ENCODE measurements at regions not wholly inside any gene's neighbourhood (a gene's known extent, or its start where the extent isn't known, plus 50 kb on each side); places are given as distances from the start of the nearest gene placed in this dataset.

GRCh38 chr4:60117726-60118323 lies 1082.3 kb upstream of the ADGRL3 start:
- in situ Hi-C loops (cut with HindIII; ENCODE audit: low pct_unique_long_range_greater_than_20kb, low sequenced_read_pairs) = no loop called here
- no peak for DNase-seq (ENCODE audit: low read depth)

DNA sequence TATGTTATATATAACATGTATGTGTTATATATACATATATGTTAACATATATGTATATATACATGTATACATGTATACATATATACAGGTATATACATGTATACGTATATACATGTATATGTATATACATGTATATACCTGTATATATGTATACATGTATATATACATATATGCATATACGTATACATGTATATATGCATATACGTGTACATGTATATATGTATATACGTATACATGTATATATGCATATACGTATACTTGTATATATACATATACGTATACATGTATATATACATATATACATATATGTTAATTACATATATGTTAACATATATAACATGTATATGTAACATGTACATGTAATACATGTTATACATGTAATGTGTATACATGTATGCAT lies 1077.3 kb upstream of the ADGRL3 start:
- no peak for DNase-seq (ENCODE audit: low read depth)
- in situ Hi-C loops (cut with HindIII; ENCODE audit: low pct_unique_long_range_greater_than_20kb, low sequenced_read_pairs) = no loop called here

DNA sequence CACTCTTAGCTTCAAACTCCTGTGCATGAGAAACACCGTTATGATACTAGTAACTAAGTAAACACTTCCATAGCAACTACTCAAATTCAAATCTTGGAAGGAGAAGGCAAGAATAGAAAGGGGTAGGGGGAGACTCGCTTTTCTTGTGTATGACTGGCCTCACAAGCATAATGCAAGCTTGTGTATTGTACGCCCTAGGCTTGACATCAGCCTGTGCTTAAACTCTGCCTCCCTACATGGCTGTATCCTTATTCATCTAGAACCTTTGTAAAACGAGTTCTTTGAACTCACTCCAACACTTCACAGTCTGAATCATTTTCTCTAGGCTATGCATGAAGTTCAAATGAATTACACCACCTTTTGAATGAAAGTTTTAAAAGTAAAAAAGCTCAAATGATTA lies 1071.2 kb upstream of the ADGRL3 start:
- no peak for DNase-seq (ENCODE audit: low read depth)
- in situ Hi-C loops (cut with HindIII; ENCODE audit: low pct_unique_long_range_greater_than_20kb, low sequenced_read_pairs) = no loop called here

GRCh38 chr4:60129740-60130139 lies 1070.4 kb upstream of the ADGRL3 start:
- DNase-seq (ENCODE audit: low read depth) = no peak
- in situ Hi-C loops (cut with HindIII; ENCODE audit: low pct_unique_long_range_greater_than_20kb, low sequenced_read_pairs) = no loop called here

DNA sequence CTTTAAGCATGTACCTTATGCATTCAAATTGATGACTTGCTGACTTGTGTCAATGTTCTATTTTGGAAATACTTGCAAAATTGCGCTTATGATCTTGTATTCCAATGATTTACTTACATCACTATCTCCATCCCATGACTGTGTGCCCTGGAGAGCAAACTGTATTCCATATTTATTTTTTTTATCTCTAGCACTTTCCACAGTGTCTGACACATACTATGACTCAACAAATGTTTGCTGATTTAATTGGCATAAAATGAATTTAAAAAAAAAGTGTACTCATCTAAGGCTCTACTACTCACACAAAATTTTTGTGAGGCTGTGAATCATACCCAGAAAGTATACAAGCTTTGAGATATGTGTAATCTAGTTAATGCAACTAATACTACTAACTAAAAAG lies 1066.8 kb upstream of the ADGRL3 start:
- in situ Hi-C loops (cut with HindIII; ENCODE audit: low pct_unique_long_range_greater_than_20kb, low sequenced_read_pairs) = no loop called here
- DNase-seq (ENCODE audit: low read depth) = no peak

DNA sequence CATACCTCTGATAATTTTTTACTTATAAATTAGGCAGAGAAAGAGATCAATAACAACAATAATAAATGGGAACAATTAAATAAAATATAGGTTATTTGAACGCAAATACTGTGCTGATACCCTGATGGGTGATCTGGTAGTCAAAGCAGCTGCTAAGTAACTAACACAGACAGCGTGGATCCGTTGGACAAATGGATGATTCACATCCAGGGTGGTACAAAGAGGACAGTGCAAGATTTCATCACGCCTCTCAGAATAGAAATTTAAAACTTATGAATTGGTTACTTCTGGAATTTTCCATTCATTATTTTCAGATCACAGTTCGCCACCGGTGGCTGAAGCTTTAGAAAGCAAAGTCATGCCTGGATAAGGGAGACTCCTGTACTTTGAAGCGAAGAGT lies 1066.0 kb upstream of the ADGRL3 start:
- in situ Hi-C loops (cut with HindIII; ENCODE audit: low pct_unique_long_range_greater_than_20kb, low sequenced_read_pairs) = no loop called here
- DNase-seq (ENCODE audit: low read depth) = no peak

GRCh38 chr4:60155088-60155487 lies 1045.0 kb upstream of the ADGRL3 start:
- no peak for DNase-seq (ENCODE audit: low read depth)
- in situ Hi-C loops (cut with HindIII; ENCODE audit: low pct_unique_long_range_greater_than_20kb, low sequenced_read_pairs) = no loop called here

DNA sequence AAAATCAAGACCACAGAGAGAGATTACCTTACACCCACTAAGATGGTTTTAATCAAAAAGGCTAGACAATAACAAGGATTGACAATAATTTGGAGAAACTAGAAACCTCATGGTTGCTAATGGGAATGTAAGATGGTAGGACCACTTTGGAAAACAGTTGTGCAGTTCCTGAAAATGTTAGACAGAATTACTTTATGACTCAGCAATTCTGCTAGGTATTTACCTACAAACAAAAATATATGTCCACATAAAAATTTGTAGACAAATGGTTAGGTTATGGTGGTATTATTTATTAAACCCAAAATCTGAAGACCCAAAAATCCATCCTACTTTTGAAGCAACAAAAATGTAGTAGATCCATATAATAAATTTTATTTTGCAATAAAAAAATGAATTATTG lies 1027.0 kb upstream of the ADGRL3 start:
- in situ Hi-C loops (cut with HindIII; ENCODE audit: low pct_unique_long_range_greater_than_20kb, low sequenced_read_pairs) = no loop called here

DNA sequence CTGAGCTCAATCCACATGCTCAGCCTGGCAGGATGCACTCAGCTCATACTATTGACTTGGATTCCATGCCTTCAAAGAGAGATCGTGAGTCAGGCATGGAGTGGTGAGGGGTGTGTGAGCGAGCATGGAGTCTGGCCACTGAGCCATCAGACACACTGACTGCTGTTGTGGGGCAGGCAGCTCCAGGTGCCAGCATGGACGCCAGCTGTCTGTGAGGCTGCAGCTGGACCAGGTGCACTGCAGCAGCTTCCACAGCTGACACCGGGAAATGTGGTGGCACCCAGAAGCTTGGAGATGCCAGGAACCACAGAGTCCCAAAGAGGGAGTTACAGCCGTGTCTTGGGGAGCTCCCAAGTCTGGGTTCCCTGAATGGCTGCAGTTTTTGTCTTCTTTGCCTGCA lies 1026.4 kb upstream of the ADGRL3 start:
- in situ Hi-C loops (cut with HindIII; ENCODE audit: low pct_unique_long_range_greater_than_20kb, low sequenced_read_pairs) = no loop called here
- DNase-seq (ENCODE audit: low read depth) = no peak

More for the DNA sequence above, 1027.0 kb upstream of the ADGRL3 start:
- DNase-seq (ENCODE audit: low read depth) = no peak

- in situ Hi-C loops (cut with HindIII; ENCODE audit: low pct_unique_long_range_greater_than_20kb, low sequenced_read_pairs) = no loop called here
- no peak for DNase-seq (ENCODE audit: low read depth)
These were observed 1024.9 kb upstream of the ADGRL3 start for GRCh38 chr4:60175241-60175640.

- DNase-seq (ENCODE audit: low read depth) = no peak
- in situ Hi-C loops (cut with HindIII; ENCODE audit: low pct_unique_long_range_greater_than_20kb, low sequenced_read_pairs) = no loop called here
These were observed 1012.7 kb upstream of the ADGRL3 start for GRCh38 chr4:60187428-60187827.

- in situ Hi-C loops (cut with HindIII; ENCODE audit: low pct_unique_long_range_greater_than_20kb, low sequenced_read_pairs) = no loop called here
These were observed 1010.8 kb upstream of the ADGRL3 start for GRCh38 chr4:60189286-60189685.

GRCh38 chr4:60194214-60194613 lies 1005.9 kb upstream of the ADGRL3 start:
- in situ Hi-C loops (cut with HindIII; ENCODE audit: low pct_unique_long_range_greater_than_20kb, low sequenced_read_pairs) = no loop called here

More at GRCh38 chr4:60189286-60189685, 1010.8 kb upstream of the ADGRL3 start:
- DNase-seq (ENCODE audit: low read depth) = no peak

DNA sequence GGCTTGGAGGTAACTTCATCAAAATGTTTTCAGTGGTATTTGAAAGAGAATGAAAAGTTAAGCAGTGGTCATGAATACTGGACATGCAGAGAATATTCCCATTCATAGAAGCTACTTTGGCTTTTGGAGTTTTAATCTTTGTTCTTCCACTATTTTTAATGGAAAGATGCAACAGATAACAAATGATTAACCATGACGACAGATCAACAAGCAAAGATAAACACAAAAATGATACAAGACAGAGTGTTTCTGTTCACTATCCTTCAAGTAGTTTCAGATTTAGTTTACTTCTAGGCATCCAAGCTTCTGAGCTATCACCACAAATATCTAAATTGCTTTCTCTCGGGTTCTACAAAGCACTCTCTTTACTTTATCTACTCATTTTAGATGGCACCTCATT lies 1004.9 kb upstream of the ADGRL3 start:
- in situ Hi-C loops (cut with HindIII; ENCODE audit: low pct_unique_long_range_greater_than_20kb, low sequenced_read_pairs) = no loop called here
- DNase-seq (ENCODE audit: low read depth) = no peak

More at GRCh38 chr4:60194214-60194613, 1005.9 kb upstream of the ADGRL3 start:
- no peak for DNase-seq (ENCODE audit: low read depth)

- in situ Hi-C loops (cut with HindIII; ENCODE audit: low pct_unique_long_range_greater_than_20kb, low sequenced_read_pairs) = no loop called here
- peak; percentile 25 for DNase-seq (ENCODE audit: low read depth)
These were observed 999.0 kb upstream of the ADGRL3 start for GRCh38 chr4:60201052-60201673.

DNA sequence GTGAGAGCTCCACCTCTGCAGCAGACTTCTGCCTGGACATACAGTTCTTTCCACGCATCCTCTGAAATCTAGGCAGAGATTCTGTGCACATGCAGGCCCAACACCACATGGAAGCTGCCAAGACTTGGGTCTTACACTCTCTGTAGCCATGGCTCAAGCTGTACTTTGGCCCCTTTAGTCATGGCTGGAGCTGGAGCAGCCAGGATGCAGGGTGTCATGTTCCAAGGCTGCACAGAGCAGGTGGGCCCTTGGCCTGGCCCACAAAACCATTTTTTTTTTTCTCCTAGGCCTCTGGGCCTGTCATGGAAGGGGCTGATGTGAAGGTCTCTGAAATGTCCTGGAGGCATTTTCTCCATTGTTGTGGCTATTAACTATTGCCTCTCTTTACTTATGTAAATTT lies 990.5 kb upstream of the ADGRL3 start:
- DNase-seq (ENCODE audit: low read depth) = no peak
- in situ Hi-C loops (cut with HindIII; ENCODE audit: low pct_unique_long_range_greater_than_20kb, low sequenced_read_pairs) = no loop called here

DNA sequence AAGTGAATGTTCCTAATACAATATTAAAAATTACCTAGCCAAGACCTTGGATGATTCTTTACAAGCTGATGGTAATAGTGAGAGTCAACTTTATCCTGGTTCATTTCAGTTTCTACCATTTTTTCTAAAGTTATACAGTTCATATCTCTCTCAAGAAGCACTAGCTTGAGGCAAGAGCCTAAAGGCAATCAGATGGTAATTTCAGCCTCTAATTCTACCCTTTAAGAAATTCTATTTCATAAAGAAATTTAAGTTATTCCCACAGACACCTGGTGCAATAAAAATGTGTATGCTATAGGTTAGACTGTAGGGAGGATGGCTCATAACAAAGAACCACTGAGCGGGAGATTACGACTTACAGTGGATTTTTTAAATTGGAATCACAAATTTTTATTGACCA lies 984.2 kb upstream of the ADGRL3 start:
- DNase-seq (ENCODE audit: low read depth) = no peak
- in situ Hi-C loops (cut with HindIII; ENCODE audit: low pct_unique_long_range_greater_than_20kb, low sequenced_read_pairs) = no loop called here

- DNase-seq (ENCODE audit: low read depth) = no peak
- in situ Hi-C loops (cut with HindIII; ENCODE audit: low pct_unique_long_range_greater_than_20kb, low sequenced_read_pairs) = no loop called here
These were observed 983.4 kb upstream of the ADGRL3 start for GRCh38 chr4:60216752-60217151.

DNA sequence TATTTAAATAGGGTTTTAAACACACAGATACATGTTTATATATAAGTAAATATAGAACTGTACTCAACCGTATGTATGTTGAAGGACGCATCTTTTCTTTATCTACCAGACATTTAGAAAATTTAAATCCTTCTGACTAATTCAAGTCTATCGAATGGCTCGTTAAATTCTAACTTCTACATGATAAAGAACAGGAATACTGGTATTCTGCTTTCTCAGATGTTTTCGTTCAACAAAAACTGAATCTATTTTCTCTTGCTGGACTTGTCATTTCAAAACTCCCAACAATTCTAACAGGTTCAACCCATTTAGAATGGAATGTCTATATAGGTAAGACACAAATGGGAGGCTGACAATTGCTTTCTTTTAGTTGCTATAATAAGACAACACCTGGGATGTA lies 978.3 kb upstream of the ADGRL3 start:
- in situ Hi-C loops (cut with HindIII; ENCODE audit: low pct_unique_long_range_greater_than_20kb, low sequenced_read_pairs) = no loop called here
- no peak for DNase-seq (ENCODE audit: low read depth)

- in situ Hi-C loops (cut with HindIII; ENCODE audit: low pct_unique_long_range_greater_than_20kb, low sequenced_read_pairs) = no loop called here
- no peak for DNase-seq (ENCODE audit: low read depth)
These were observed 976.8 kb upstream of the ADGRL3 start for GRCh38 chr4:60223208-60223923.

Measured in Caki2 (cell line).